ENCODE measurements at regions not wholly inside any gene's neighbourhood (a gene's known extent, or its start where the extent isn't known, plus 50 kb on each side); places are given as distances from the start of the nearest gene placed in this dataset.

DNA sequence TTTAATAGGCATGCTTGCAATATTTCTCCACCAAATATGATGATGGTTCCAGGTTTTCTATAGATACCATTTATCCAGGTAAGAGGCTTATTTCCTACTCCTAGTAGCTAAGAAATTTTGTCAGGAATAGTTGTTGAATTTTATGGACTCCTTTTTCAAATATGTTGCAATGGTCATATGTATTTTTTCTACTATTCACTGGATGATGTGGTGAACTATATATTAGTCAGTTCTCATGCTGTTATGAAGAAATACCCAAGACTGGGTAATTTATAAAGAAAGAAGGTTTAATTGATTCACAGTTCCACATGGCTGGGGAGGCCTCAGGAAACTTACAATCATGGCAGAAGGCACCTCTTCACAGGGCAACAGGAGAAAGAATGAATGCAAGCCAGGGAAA, 141.1 kb upstream of the NR3C1 start:
- no peaks in the 10 kb centered on the region for H3K36me3 ChIP-seq (ENCODE audit: control insufficient read depth, insufficient read depth, low read length)
- FAIRE-seq (no peak), ATAC-seq (no peak), DNase-seq (ENCODE audit: extremely low read depth in 1 of 4, low spot score in 3 of 4) (no peak)
- in situ Hi-C loops (cut with MboI) (no loop called here), intact Hi-C loops (cut with micrococcal nuclease) (no loop called here)
- H3K9ac ChIP-seq (ENCODE audit: insufficient read depth in 1 of 2, low read depth in 2 of 2, low read length in 2 of 2): no peak overlapping the region
- H3K79me2 ChIP-seq (ENCODE audit: control insufficient read depth, insufficient read depth, low read length): no peaks in the 10 kb centered on the region
- ChIA-PET POLR2A (no interaction called here), CTCF (ENCODE audit: low intra/inter-chr PET ratio) (no interaction called here)
- BruUV-seq (replicated peaks): no TSS peak
- H3K4me1 ChIP-seq (replicated peaks in 1 of 2; ENCODE audit: control insufficient read depth in 2 of 2, insufficient read depth in 2 of 2, low read length in 2 of 2): no peaks in the 10 kb centered on the region
- H3K4me2 ChIP-seq (ENCODE audit: insufficient read depth, low read length): no peak overlapping the region
- H3K27ac ChIP-seq (ENCODE audit: extremely low read depth, low read depth, low read length): no peak overlapping the region
- H3K4me3 ChIP-seq: no peak overlapping the region
- H3K9me3 ChIP-seq (replicated peaks; ENCODE audit: control insufficient read depth, insufficient read depth, low read depth, low read length): no peaks in the 10 kb centered on the region
- no peaks in the 10 kb centered on the region for H4K20me1 ChIP-seq (replicated peaks; ENCODE audit: control insufficient read depth, insufficient read depth, low read length)
- H2AFZ ChIP-seq (ENCODE audit: low read depth, low read length): no peak overlapping the region
- H3K9me1 ChIP-seq (ENCODE audit: control insufficient read depth, insufficient read depth, low read length): no peaks in the 10 kb centered on the region
- no peaks in the 10 kb centered on the region for H3K27me3 ChIP-seq (ENCODE audit: control insufficient read depth in 2 of 2, insufficient read depth in 2 of 2, low read length in 2 of 2)
- TF ChIP-seq U2AF1 (optimal IDR thresholded peaks at IDR 0.05; ENCODE audit: low read depth, low read length): no peak
- no peak for TF ChIP-seq TSHZ1 (CRISPR knock-in tag; IDR thresholded peaks at IDR 0.05)
- no peak for TF ChIP-seq ZKSCAN1 (IDR thresholded peaks at IDR 0.05; ENCODE audit: low read depth, low read length)
- TF ChIP-seq SUPT5H (IDR thresholded peaks at IDR 0.05): no peak
- TF ChIP-seq ZNF318 (IDR thresholded peaks at IDR 0.05; ENCODE audit: borderline replicate concordance in 1 of 2, low read depth in 1 of 2): no peak
- TF ChIP-seq, protein P1, sequence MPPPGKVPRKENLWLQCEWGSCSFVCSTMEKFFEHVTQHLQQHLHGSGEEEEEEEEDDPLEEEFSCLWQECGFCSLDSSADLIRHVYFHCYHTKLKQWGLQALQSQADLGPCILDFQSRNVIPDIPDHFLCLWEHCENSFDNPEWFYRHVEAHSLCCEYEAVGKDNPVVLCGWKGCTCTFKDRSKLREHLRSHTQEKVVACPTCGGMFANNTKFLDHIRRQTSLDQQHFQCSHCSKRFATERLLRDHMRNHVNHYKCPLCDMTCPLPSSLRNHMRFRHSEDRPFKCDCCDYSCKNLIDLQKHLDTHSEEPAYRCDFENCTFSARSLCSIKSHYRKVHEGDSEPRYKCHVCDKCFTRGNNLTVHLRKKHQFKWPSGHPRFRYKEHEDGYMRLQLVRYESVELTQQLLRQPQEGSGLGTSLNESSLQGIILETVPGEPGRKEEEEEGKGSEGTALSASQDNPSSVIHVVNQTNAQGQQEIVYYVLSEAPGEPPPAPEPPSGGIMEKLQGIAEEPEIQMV (tag; conservative IDR thresholded peaks at IDR 0.05; ENCODE audit: low read depth): no peak

Data from K562 (cell line).